Body of pancreas (tissue), 4 donors: ENCODE measurements at regions not wholly inside any gene's neighbourhood (a gene's known extent, or its start where the extent isn't known, plus 50 kb on each side); places are given as distances from the start of the nearest gene placed in this dataset.

Experiments
- CTCF ChIP-seq, 7 experiments: fragments of 450-650 bp in 4 of 7; fragments of 200-600 bp in 3 of 7; sonication (generic) in 3 of 7; IDR thresholded peaks; one replicate each; pipeline ENCODE4 v1.5.1; 2016 to 2019; ENCODE audit warnings: antibody characterized with exemption in 7 of 7
- POLR2A ChIP-seq, 3 donors: fragments of 450-650 bp; IDR thresholded peaks; one replicate each; pipeline ENCODE4 v1.6.1; 2016; ENCODE audit warnings: antibody characterized with exemption in 3 of 3, mild to moderate bottlenecking in 2 of 3

GRCh38 chr14:101233808-101234207 lies 327.5 kb upstream of the DIO3 start:
- TF ChIP-seq CTCF (IDR thresholded peaks at IDR 0.05) (no peak), POLR2A (IDR thresholded peaks at IDR 0.05) (no peak)
